WTC11 (cell line): ENCODE measurements at regions not wholly inside any gene's neighbourhood (a gene's known extent, or its start where the extent isn't known, plus 50 kb on each side); places are given as distances from the start of the nearest gene placed in this dataset.

Source experiments
- CTCF ChIP-seq: fragments of 200-600 bp; IDR thresholded peaks from 2 replicates; pipeline ENCODE4 v1.8.0; 2022; ENCODE audit warnings: antibody characterized with exemption
- ESRRA ChIP-seq: sonication (generic); formaldehyde crosslinking; IDR thresholded peaks from 2 replicates; pipeline ENCODE4 v1.8.1; 2022; ENCODE audit warnings: mild to moderate bottlenecking, missing genetic modification reagents, borderline replicate concordance
- IRF1 ChIP-seq: sonication (generic); formaldehyde crosslinking; IDR thresholded peaks from 2 replicates; pipeline ENCODE4 v1.8.0; 2023; ENCODE audit warnings: missing genetic modification reagents
- MAX ChIP-seq: sonication (generic); formaldehyde crosslinking; IDR thresholded peaks from 2 replicates; pipeline ENCODE4 v1.8.0; 2022; ENCODE audit warnings: mild to moderate bottlenecking, missing genetic modification reagents
- NR2C2 ChIP-seq: sonication (generic); formaldehyde crosslinking; IDR thresholded peaks from 2 replicates; pipeline ENCODE4 v1.8.0; 2022; ENCODE audit warnings: mild to moderate bottlenecking, missing genetic modification reagents
- PREB ChIP-seq: sonication (generic); formaldehyde crosslinking; IDR thresholded peaks from 2 replicates; pipeline ENCODE4 v1.8.1; 2022; ENCODE audit warnings: mild to moderate bottlenecking, missing genetic modification reagents, moderate library complexity, borderline replicate concordance
- STAT6 ChIP-seq: sonication (generic); formaldehyde crosslinking; conservative IDR thresholded peaks from 2 replicates; pipeline ENCODE4 v1.8.1; 2023; ENCODE audit warnings: mild to moderate bottlenecking, low read depth, missing genetic modification reagents, moderate library complexity
- TEAD1 ChIP-seq: sonication (generic); formaldehyde crosslinking; IDR thresholded peaks from 2 replicates; pipeline ENCODE4 v1.8.0; 2022; ENCODE audit warnings: mild to moderate bottlenecking, missing genetic modification reagents
- ZNF317 ChIP-seq: sonication (generic); formaldehyde crosslinking; IDR thresholded peaks from 2 replicates; pipeline ENCODE4 v1.8.1; 2023; ENCODE audit warnings: low read depth, mild to moderate bottlenecking, moderate library complexity, missing genetic modification reagents, borderline replicate concordance

- TF ChIP-seq CTCF = no peak
- TF ChIP-seq MAX (CRISPR knock-in tag) = no peak
- no peak for TF ChIP-seq IRF1 (CRISPR knock-in tag)
- no peak for TF ChIP-seq STAT6 (CRISPR knock-in tag)
- no peak for TF ChIP-seq ESRRA (CRISPR knock-in tag)
- no peak for TF ChIP-seq TEAD1 (CRISPR knock-in tag)
- TF ChIP-seq PREB (CRISPR knock-in tag) = no peak
- no peak for TF ChIP-seq ZNF317 (CRISPR knock-in tag)
- TF ChIP-seq NR2C2 (CRISPR knock-in tag) = no peak
Observed at GRCh38 chr2:224258059-224258458, 143.8 kb downstream of the FAM124B start.
